AG20443 (cell line): ENCODE measurements at regions not wholly inside any gene's neighbourhood (a gene's known extent, or its start where the extent isn't known, plus 50 kb on each side); places are given as distances from the start of the nearest gene placed in this dataset.
"Not testable (repeated sequence)": the region's sequence is repeated elsewhere in the genome, so short reads cannot be mapped to it uniquely, and the experiment has no call there.

Experiments
- DNase-seq: peaks from one replicate; pipeline ENCODE4 v3.0.0; 2012; ENCODE audit warnings: low spot score, mixed read lengths

DNA sequence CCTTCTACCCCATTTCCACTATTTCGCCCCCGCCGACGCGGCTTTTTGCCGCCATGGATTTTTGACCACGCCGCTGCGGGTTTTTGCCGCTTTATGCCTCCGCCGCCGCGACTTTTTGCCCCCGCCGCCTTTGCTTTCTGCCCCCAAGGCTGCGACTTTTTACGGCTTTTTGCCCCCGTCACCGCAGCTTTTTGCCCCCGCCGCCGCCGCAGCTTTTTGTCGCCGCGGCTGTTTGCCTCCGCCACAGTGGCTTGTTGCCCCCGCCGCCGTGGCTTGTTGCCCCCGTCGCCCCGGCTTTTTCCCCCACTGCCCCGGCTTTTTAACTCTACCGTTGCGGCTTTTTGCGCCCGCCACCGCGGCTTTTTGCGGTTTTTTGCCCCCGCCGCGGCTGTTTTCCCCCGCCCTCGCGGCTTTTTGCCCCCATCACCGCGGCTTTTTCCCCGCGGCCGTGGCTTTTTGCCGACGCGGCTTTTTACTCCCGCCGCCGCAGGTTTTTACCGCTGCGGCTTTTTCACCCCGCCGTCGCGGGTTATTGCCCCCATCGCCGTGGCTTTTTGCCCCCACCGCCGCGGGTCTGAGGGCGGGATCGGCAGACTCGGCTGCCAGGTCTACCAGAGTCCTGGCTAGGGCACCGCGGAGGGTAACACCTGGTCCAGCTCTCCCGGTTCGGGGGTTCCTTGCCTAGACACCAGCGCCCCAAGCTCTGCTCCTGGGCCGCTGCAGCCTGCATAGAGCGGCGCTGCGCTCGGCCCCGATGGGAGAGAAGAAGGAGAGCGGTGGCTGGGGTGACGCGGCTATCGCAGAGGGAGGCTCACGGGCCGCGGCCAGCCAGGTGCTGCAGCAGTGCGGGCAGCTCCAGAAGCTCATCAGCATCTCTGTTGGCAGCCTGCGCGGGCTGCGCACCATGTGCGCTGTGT, 562.7 kb upstream of the WSB1 start:
- peak; percentile 12 for DNase-seq

DNA sequence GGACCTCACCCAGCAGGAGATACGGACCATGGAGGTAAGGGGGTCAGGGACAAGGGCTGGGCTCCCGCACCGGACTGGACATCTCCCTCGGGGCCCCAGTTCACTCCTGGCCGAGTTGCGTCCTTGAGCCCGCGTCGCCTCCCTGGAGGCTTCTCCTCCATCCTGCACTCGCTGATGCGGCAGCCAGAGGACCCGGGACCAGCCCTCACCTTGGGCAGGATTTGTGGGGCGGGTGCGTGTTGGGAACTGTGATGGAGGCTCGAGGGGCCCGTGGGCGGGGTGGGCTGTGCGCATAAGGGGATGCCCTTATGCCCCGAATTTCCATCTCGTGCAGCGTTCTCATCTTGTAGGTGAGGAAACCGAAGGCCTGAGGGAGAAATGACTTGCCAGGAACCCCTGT, 562.0 kb upstream of the WSB1 start:
- not testable (repeated sequence) for DNase-seq

DNA sequence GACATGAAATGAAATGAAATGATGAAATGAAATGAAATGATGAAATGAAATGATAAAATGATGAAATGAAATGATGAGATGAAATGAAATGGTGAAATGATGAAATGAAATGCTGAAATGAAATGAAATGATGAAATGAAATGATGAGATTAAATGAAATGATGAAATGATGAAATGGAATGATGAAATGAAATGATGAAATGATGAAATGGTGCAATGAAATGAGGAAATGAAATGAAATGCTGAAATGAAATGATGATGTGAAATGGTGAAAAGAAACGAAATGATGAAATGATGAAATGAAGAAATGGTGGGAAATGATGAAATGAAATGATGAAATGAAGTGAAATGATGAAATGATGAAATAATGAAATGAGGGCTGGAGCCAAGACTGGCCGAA, 559.1 kb upstream of the WSB1 start:
- not testable (repeated sequence) for DNase-seq

DNA sequence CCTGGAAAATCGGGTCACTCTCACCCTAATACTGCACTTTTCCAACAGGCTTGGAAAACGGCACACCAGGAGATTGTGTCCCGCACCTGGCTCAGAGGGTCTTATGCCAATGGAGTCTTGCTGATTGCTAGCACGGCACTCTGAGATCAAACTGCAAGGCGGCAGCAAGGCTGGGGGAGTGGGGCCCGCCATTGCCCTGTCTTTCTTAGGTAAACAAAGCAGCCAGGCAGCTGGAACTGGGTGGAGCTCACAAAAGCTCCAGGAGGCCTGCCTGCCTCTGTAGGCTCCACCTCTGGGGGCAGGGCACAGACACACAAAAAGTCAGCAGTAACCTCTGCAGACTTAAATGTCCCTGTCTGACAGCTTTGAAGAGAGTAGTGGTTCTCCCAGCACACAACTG, 557.9 kb upstream of the WSB1 start:
- not testable (repeated sequence) for DNase-seq

DNA sequence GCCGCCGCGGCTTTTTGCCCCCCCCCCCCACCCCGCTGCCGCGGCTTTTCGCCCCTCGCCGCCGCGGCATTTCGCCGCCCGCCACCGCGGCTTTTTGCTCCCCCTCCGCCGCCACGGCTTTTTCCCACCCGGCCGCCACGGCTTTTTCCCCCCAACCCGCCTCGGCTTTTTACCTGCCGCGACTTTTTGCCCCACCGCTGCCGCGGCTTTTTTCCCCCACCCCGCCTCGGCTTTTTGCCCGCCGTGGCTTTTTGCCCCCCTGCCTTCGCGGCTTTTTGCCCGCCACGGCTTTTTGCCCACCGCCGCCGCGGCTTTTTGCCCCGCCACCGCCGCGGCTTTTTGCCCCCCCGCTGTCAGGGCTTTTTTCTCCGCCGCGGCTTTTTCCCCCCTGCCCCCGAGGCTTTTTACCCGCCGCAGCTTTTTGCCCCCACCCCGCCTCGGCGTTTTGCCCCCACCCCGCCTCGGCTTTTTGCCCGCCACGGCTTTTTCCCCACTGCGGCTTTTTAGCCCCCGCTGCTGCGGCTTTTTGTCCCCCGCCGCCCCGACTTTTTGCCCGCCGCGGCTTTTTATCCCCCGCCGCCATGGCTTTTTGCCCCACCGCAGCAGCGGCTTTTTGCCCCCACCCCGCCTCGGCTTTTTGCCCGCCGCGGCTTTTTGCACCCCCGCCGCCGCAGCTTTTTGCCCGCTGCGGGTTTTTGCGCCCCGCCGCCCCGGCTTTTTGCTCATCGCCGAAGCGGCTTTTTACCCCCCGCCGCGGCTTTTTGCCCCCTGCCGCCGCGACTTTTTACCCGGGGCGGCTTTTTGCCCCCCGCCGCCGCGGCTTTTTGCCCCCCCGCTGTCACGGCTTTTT, 527.8 kb upstream of the WSB1 start:
- peak; percentile 1 for DNase-seq

DNA sequence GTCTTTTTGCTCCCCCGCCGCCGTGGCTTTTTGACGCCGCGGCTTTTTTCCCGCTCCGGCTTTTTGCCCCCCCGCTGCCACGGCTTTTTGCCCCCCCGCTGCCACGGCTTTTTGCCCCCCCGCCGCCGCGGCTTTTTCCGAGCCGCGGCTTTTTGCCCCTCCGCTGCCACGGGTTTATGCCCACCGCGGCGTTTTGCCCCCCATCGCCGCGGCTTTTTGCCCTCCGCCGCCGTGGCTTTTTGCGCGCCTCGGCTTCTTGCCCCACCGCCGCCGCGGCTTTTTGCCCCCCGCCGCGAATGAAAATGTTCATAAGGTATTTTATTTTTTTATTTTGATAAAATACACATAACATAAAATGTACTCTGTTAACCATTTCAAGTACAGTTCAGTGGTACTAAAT, 527.2 kb upstream of the WSB1 start:
- DNase-seq, result no peak

DNA sequence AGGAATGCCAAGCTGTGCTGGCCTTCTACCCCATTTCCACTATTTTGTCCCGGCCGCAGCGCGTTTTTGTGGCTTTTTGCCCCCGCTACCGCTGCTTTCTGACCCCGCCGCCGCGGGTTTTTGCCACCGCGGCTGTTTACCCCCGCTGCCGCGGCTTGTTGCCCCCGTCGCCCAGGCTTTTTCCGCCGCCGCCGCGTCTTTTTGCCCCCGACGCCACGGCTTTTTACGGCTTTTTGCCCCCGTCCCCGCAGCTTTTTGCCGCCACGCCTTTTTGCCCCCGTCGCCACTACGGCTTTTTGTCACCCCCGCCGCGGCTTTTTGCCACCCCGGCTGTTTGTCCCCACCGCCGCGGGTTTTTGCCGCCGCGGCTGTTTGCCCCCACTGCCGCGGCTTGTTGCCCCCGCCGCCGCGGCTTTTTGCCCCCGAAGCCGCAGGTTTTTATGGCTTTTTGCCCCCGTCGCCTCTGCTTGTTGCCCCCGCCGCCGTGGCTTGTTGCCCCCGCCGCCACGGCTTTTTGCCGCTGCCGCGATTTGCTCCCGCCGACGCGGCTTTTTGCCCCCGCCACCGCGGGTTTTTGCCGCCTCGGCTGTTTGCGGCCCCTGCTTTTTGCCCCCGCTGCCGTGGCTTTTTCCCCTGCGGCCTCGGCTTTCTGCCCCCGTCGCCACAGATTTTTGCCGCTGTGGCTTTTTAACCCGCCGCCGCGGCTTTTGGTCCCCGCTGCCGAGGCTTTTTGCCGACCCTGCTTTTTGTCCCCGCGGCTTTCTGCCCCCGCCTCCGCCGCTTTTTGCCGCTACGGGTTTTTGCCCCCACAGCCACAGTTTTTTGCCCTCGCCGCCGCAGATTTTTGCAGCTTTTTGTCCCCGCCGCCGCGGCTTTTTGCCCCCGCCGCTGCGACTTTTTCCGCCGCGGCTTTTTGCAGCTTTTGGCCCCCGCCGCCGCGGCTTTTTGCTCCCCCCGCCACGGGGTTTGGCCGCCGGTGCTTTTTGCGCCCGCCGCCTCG, 520.4 kb upstream of the WSB1 start:
- no peak for DNase-seq

DNA sequence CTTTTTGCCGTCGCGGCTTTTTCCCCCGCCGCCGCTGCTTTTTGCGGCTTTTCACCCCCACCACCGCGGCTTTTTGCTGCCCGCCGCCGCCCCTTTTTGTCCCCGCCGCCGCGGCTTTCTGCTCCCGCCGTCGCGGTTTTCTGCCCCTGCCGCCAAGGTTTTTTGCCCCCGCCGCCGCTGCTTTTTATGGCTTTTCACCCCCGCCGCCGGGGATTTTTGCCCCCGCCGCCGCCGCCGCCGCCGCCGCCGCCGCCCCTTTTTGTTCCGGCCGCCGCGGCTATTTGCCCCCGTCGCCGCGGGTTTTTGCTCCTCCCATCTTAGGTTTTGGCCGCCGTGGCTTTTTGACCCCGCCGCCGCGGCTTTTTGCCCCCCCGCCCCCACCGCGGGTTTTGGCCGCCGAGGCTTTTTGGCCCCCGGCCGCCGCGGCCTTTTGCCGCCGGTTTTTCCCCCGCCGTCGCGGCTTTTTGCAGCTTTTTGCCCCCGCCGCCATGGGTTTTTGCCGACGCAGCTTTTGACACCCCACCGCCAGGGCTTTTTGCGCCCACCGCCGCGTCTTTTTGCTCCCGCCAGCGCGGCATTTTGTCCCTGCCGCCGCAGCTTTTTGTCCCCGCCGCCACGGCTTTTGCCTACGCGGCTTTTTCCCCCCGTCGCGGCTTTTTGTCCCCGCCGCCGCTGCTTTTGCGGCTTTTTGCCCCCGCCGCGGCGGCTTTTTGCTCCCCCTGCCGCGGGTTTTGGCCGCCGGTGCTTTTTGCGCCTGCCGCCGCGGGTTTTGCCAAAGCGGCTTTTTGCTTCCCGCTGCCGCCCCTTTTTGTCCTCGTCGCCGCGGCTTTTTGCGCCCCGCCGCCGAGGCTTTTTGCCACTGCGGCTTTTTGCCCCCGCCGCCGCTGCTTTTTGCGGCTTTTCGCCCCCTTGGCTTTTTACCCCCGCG, 519.4 kb upstream of the WSB1 start:
- DNase-seq, result no peak

DNA sequence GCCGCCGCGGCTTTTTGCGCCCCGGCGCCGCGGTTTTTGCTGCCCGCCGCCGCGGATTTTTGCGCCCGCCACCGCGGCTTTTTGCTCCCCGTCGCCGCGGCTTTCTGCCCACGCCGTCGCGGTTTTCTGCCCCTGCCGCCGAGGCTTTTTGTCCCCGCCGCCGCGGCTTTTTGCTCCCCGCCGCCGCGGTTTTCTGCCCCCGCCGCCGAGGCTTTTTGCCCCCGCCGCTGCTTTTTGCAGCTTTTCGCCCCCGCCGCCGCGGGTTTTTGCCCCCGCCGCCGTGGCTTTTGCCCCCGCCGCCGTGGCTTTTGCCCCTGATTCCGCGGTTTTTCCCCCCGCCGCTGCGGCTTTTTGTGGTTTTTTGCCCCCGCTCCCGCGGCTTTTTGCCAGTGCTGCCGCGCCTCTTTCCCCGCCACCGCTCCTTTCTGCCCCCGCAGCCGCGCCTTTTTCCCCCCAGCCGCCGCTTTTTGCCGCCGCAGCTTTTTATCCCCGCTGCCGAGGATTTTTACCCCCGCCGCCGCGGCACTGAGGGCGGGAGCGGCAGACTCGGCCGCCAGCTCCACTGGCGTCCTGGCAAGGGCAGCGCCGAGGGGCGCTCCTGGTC, 518.6 kb upstream of the WSB1 start:
- DNase-seq, result no peak

DNA sequence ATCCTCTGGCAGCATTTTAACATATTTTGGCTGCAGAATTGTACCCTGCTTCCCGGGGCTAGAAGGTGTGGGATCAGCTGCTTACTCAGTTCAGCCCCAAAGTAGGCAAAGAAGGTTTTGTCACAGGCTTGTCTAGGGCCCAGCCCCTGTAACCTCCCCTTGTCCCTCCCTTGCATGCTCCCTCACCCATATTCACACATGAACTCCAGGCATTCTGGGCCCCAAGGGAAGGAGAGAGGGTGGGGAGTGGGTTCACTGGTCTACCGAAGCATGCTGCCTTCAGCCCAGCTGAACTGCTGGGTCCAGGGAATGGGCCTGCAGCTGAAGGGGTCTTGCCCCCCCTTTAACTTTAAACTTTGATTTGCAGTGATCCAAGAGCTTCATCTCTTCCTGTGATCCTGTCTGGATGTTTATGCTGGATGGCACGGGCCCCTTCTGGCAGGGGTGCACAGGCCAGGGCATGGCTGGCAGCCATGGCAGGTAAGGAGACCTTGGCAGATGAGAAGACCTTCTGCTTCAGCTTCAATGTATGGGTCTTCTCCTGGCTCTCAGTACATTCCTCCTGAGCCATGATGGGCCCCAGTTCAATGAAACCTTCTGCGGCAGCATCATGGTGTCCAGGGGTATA, 513.6 kb upstream of the WSB1 start:
- DNase-seq, result not testable (repeated sequence)

DNA sequence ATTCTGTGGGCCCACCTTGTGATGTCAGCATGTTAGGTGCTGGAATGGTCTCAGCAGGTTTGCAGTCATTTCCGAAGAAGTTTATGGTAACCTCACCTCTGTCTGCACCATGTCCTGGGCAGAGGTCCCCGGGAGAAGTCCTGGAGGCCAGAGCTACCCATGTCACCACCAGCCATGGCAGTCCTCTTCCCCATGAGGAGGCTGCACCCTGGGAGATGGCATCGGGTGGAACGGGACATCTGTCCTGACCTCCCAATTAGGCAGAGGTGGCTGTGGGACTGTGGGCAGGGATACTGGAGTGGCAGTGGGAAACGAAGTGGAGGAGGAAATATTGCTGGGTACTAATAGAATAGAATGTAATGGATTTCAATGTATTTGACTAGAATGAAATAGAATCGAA, 511.8 kb upstream of the WSB1 start:
- no peak for DNase-seq

DNA sequence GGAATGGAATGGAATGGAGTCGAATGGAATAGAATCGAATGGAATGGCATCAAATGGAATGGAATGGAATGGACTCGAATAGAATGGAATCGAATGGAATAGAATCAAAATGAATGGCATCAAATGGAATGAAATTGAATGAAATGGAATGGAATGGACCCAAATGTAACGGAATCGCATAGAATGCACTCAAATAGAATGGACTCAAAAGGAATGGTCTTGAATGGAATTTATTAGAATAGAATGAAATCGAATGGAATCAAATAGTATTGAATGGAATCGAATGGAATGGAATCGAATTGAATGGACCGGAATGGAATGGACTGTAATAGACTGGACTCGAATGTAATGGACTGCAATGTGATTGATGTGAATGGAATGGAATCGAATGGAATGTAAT, 501.4 kb upstream of the WSB1 start:
- no peak for DNase-seq

DNA sequence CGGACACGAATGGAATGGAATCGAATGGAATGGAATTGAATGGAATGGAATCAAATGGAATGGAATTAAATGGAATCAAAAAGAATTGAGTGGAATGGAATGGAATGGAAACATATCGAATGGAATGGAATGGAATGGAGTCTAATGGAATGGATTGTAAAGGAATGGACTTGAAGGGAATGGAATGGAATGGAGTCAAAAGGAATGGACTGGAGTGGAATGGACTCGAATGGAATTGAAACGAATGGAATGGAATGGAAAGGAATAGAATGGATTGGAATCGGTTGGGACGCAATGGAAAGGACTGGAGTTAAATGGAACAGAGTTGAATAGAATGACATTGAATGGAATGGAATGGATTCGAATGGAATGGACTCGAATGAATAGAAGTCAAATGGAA, 486.9 kb upstream of the WSB1 start:
- DNase-seq, result no peak

DNA sequence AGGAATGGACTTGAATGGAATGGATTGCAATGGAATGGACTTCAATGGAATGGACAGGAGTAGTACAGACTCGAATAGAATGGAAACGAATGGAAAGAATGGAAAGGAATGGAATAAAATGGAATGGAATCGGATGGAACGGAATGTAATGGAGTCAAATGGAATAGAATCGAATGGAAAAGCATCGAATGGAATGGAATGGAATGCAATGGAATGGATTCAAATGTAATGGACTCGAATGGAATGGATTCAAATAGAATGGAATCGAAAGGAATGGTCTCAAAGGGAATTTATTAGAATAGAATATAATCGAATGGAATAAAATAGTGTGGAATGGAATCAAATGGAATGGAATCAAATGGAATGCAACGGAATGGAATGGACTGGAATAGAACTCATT, 484.9 kb upstream of the WSB1 start:
- DNase-seq, result no peak

DNA sequence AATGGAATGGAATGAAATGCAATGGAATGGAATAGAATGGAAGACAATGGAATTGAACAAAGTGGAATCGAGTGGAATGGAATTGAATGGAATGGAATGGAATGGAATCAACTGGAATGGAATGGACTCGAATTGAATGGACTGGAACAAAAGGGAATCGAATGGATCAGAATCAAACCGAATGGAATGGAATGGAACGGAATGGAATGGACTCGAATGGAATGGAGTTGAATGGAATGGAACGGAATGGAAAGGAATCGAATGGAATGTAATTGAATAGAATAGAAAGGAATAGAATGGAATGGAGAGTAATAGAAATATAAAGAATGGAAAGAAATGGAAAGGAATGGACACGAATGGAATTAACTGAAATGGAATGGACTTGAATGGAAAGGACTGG, 475.2 kb upstream of the WSB1 start:
- no peak for DNase-seq
